ENCODE measurements at regions not wholly inside any gene's neighbourhood (a gene's known extent, or its start where the extent isn't known, plus 50 kb on each side); places are given as distances from the start of the nearest gene placed in this dataset.

DNA sequence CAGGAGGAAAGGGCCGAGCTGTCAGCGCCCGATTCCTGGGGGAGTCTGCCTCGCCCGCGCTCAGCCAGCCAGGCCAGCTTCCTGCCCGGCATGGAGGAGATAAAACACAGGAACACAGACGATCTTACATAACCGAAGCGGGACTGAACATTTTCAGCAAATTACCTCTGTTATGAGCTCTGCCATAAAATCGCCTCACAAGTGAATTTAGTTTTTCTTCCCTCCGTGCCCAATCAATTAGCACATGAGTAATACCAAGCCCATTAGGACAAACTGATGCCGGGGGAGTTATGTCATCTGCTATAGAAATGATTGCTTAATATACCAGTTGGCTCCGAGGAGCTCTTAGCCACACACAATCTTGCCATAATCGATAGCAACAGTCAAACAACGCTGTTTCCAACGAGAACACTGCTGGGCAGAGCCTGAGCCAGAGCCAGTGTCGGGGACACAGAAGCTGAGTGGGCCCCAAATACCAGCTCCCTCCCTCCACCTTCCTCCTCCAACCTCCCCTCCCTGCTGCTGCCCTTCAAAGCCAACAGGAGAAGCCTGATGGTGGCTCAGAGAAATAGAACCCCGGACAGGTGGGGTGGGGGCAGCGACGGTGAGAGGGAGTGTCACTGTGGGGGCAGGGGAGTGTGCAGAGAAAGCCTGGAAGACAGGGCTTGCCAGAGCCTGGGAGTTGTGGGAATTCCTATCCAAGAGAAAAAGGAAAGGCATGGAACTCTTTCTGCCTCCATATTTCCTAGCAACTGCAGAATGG, 279.4 kb upstream of the TLE3 start (continued):
- TF ChIP-seq, protein P1, sequence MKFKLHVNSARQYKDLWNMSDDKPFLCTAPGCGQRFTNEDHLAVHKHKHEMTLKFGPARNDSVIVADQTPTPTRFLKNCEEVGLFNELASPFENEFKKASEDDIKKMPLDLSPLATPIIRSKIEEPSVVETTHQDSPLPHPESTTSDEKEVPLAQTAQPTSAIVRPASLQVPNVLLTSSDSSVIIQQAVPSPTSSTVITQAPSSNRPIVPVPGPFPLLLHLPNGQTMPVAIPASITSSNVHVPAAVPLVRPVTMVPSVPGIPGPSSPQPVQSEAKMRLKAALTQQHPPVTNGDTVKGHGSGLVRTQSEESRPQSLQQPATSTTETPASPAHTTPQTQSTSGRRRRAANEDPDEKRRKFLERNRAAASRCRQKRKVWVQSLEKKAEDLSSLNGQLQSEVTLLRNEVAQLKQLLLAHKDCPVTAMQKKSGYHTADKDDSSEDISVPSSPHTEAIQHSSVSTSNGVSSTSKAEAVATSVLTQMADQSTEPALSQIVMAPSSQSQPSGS (IDR thresholded peaks at IDR 0.05; ENCODE audit: low read length) = no peak
- TF ChIP-seq KDM5A (IDR thresholded peaks at IDR 0.05; ENCODE audit: low read length) (no peak), FOSL1 (IDR thresholded peaks at IDR 0.05; ENCODE audit: insufficient read depth, low read depth, low read length) (no peak)

All from H1 (cell line).